Loucy (cell line): ENCODE measurements at regions not wholly inside any gene's neighbourhood (a gene's known extent, or its start where the extent isn't known, plus 50 kb on each side); places are given as distances from the start of the nearest gene placed in this dataset.

ENCODE experiments used
- H2AFZ ChIP-seq: fragments of 200-600 bp; sonication (generic); 2 replicates; pipeline ENCODE4 v1.6.0; 2016; ENCODE audit warnings: antibody characterized with exemption, mild to moderate bottlenecking, low read length, moderate library complexity
- H3F3A ChIP-seq: fragments of 200-600 bp; 2 replicates; pipeline ENCODE4 v1.6.0; 2016; ENCODE audit warnings: antibody characterized with exemption, low read depth, mild to moderate bottlenecking
- H3K27me3 ChIP-seq: fragments of 200-600 bp; sonication (generic); 2 replicates; pipeline ENCODE4 v1.6.1; 2014; ENCODE audit warnings: low read length, mild to moderate bottlenecking; ENCODE audit not compliant: insufficient read depth, poor library complexity, severe bottlenecking
- H3K36me3 ChIP-seq: fragments of 200-600 bp; sonication (generic); 2 replicates; pipeline ENCODE4 v1.6.1; 2016; ENCODE audit warnings: low read length; ENCODE audit not compliant: insufficient read depth
- H3K4me1 ChIP-seq: fragments of 200-600 bp; sonication (generic); 2 replicates; pipeline ENCODE4 v1.5.1; 2014; ENCODE audit warnings: low read length, mild to moderate bottlenecking; ENCODE audit not compliant: insufficient read depth, poor library complexity, severe bottlenecking
- H3K4me2 ChIP-seq: fragments of 200-600 bp; sonication (generic); 2 replicates; pipeline ENCODE4 v1.6.0; 2014; ENCODE audit warnings: antibody characterized with exemption, low read length, low read depth, mild to moderate bottlenecking; ENCODE audit not compliant: poor library complexity, severe bottlenecking
- H3K4me3 ChIP-seq: fragments of 200-600 bp; sonication (generic); 2 replicates; pipeline ENCODE4 v1.5.1; 2014; ENCODE audit warnings: low read length, mild to moderate bottlenecking, mixed read lengths; ENCODE audit not compliant: poor library complexity, severe bottlenecking
- H3K79me2 ChIP-seq: fragments of 200-600 bp; sonication (generic); 2 replicates; pipeline ENCODE4 v1.6.1; 2014; ENCODE audit warnings: low read length; ENCODE audit not compliant: insufficient read depth
- H3K9ac ChIP-seq: fragments of 200-600 bp; sonication (generic); 2 replicates; pipeline ENCODE4 v1.6.0; 2014; ENCODE audit warnings: mild to moderate bottlenecking, low read depth, low read length, moderate library complexity; ENCODE audit not compliant: poor library complexity, severe bottlenecking
- H3K9me2 ChIP-seq: fragments of 200-600 bp; sonication (generic); replicated peaks from 2 replicates; pipeline ENCODE4 v1.6.1; 2016; ENCODE audit warnings: low read depth, low read length, mixed read lengths
- H3K9me3 ChIP-seq: fragments of 200-600 bp; sonication (generic); 2 replicates; pipeline ENCODE4 v1.6.1; 2014; ENCODE audit warnings: mild to moderate bottlenecking, antibody characterized with exemption, low read length, low read depth; ENCODE audit not compliant: insufficient read depth
- H4K20me1 ChIP-seq: fragments of 200-600 bp; sonication (generic); 2 replicates; pipeline ENCODE4 v1.6.0; 2014; ENCODE audit warnings: antibody characterized with exemption, low read length, mild to moderate bottlenecking; ENCODE audit not compliant: insufficient read depth, poor library complexity, severe bottlenecking
- EZH2phosphoT487 ChIP-seq: fragments of 200-600 bp; IDR thresholded peaks from 2 replicates; pipeline ENCODE4 v1.6.1; 2018; ENCODE audit warnings: antibody characterized with exemption, mild to moderate bottlenecking, moderate library complexity, borderline replicate concordance
- TF ChIP-seq, protein P1 (sequence below): fragments of 200-600 bp; sonication (generic); conservative IDR thresholded peaks from 2 replicates; pipeline ENCODE4 v1.5.1; 2014; ENCODE audit warnings: mild to moderate bottlenecking, antibody characterized with exemption, low read length

DNA sequence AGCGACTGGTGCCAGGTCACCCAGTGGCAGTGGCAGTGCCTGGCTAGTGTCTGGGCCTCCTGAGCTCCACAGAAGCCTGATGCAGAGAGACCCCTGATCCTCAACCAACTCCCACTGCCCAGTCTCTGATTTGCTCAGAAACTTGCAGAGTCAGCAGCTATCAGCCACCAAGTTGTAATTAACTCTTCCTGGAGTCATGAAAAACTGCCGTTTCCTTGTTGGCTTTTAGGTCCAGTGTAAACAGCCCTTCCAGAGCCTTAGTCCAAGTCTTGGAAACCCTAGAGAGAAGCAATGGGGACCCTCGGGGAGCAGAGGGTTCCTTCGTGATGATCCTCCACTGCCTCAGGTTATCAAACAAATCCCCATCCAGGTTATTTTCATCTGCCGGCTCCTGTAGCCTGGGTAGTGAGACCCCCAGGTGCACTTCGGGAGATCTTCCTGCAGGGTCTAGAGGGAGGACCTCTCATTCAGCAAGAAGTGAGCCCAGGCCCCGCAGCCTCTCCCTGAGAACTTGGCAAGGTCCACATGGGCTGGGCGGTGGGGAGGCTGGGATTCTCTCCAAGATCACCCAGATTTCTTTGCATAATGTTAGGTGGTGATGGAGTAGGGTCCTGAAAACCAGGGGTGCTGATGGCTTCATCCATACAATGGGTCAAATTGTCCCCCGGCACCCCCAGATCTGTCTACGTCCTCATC, 137.7 kb upstream of the HDAC4 start:
- Histone ChIP-seq H3K79me2 (no peaks in the 10 kb centered on the region), H3K4me1 (no peaks in the 10 kb centered on the region), H3K27me3 (no peaks in the 10 kb centered on the region), H4K20me1 (no peaks in the 10 kb centered on the region), H3K4me2 (no peak overlapping the region), H3K36me3 (no peaks in the 10 kb centered on the region), H3K4me3 (no peak overlapping the region), H3K9ac (no peak overlapping the region), H2AFZ (no peak overlapping the region), H3K9me3 (peaks cover 13% of the 10 kb centered on the region; the same call in 1 of the 2 replicates), H3K9me2 (no peaks in the 10 kb centered on the region), H3F3A (no peaks in the 10 kb centered on the region)
- TF ChIP-seq EZH2phosphoT487: no peak
- TF ChIP-seq, protein P1, sequence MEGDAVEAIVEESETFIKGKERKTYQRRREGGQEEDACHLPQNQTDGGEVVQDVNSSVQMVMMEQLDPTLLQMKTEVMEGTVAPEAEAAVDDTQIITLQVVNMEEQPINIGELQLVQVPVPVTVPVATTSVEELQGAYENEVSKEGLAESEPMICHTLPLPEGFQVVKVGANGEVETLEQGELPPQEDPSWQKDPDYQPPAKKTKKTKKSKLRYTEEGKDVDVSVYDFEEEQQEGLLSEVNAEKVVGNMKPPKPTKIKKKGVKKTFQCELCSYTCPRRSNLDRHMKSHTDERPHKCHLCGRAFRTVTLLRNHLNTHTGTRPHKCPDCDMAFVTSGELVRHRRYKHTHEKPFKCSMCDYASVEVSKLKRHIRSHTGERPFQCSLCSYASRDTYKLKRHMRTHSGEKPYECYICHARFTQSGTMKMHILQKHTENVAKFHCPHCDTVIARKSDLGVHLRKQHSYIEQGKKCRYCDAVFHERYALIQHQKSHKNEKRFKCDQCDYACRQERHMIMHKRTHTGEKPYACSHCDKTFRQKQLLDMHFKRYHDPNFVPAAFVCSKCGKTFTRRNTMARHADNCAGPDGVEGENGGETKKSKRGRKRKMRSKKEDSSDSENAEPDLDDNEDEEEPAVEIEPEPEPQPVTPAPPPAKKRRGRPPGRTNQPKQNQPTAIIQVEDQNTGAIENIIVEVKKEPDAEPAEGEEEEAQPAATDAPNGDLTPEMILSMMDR: no peak

DNA sequence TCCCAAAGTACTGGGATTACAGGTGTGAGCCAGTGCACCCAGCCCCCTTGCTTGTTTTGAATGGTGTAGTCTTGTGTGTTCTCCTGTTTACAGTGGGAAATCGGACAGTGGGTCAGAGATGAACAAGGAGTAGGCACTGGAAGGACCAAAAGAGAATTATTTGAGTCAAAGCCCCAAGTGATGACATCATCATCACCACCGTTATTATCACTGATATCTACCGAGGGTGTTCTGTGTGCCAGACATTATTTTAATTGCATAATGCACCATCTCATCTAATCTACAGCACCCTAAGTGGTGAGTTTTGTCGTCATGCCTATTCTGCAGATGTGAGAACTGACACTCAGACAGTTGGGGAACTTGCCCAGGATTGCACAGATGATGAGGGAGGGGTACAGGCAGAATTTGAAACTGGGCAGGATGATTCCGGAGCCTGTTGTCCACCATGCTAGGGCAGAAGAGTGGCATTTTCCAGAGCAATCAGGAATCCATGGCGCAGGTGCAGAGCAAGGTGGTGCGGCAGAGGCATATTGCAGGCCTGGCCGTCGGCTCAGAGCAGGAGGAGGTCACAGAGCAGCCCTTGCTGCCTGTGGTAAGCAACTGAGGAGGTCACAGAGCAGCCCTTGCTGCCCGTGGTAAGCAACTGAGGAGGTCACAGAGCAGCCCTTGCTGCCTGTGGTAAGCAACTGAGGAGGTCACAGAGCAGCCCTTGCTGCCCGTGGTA, 137.0 kb upstream of the HDAC4 start:
- H3K4me3 ChIP-seq: no peak overlapping the region
- TF ChIP-seq, protein P1: no peak
- TF ChIP-seq EZH2phosphoT487: no peak
- no peak overlapping the region for H3K4me2 ChIP-seq
- H3K9ac ChIP-seq: no peak overlapping the region
- H3K9me3 ChIP-seq: peaks cover 13% of the 10 kb centered on the region; the same call in 1 of the 2 replicates
- H3K79me2 ChIP-seq: no peaks in the 10 kb centered on the region
- H4K20me1 ChIP-seq: no peaks in the 10 kb centered on the region
- no peak overlapping the region for H2AFZ ChIP-seq
- H3F3A ChIP-seq: no peaks in the 10 kb centered on the region
- H3K4me1 ChIP-seq: no peaks in the 10 kb centered on the region
- H3K9me2 ChIP-seq: no peaks in the 10 kb centered on the region
- H3K36me3 ChIP-seq: no peaks in the 10 kb centered on the region
- H3K27me3 ChIP-seq: no peaks in the 10 kb centered on the region

DNA sequence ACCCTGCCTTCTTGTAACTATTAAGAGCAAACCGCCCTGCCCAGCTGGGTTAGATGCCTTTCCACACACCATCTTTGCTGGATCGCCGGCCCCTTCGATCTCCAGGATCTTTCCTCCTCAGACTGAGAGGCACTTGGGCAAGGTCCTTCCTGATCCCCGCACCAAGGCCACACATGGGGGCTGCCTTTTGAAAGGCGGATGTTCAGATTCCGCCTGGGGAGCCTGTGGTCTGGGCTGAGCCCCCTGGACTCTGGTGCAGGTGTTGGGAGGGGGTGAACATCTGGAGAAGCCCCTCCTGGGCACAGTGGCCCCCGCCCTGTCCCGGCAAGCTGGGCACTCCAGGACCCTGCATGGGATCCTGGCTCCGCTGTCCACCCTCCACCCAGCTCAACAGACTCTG, 135.4 kb upstream of the HDAC4 start:
- Histone ChIP-seq H3K9me3 (peaks cover 13% of the 10 kb centered on the region; the same call in 1 of the 2 replicates), H3K36me3 (no peaks in the 10 kb centered on the region), H3K4me3 (no peak overlapping the region), H3K4me1 (no peaks in the 10 kb centered on the region), H3K4me2 (no peak overlapping the region), H3F3A (no peaks in the 10 kb centered on the region), H4K20me1 (no peaks in the 10 kb centered on the region), H3K27me3 (no peaks in the 10 kb centered on the region), H3K9me2 (no peaks in the 10 kb centered on the region), H3K79me2 (no peaks in the 10 kb centered on the region), H2AFZ (no peak overlapping the region), H3K9ac (no peak overlapping the region)
- no peak for TF ChIP-seq EZH2phosphoT487
- TF ChIP-seq, protein P1: no peak
